ENCODE measurements at regions not wholly inside any gene's neighbourhood (a gene's known extent, or its start where the extent isn't known, plus 50 kb on each side); places are given as distances from the start of the nearest gene placed in this dataset.

- TF ChIP-seq ZNF488 (tag by site-specific recombination; IDR thresholded peaks at IDR 0.05) (no peak), TSHZ1 (tag by site-specific recombination; IDR thresholded peaks at IDR 0.05; ENCODE audit: borderline replicate concordance) (no peak), ZNF48 (tag by site-specific recombination; IDR thresholded peaks at IDR 0.05) (no peak), HIC1 (tag by site-specific recombination; IDR thresholded peaks at IDR 0.05) (no peak), ZNF560 (tag by site-specific recombination; IDR thresholded peaks at IDR 0.05; ENCODE audit: borderline replicate concordance) (no peak)
Observed at GRCh38 chr6:50958148-50958697, 139.6 kb downstream of the TFAP2B start (continued).

GRCh38 chr6:50959081-50959641, 140.5 kb downstream of the TFAP2B start:
- ChIA-PET CTCF (interaction anchor here (0.6 kb wide), 1 partner anchor 1089 kb away, joined by 3 read pairs; no protein-coding TSS in a partner anchor), POLR2A (no interaction called here)
- no peak overlapping the region for H3K27ac ChIP-seq (ENCODE audit: extremely low read depth, low read depth, low read length)

More at GRCh38 chr6:50959081-50959641, 140.5 kb downstream of the TFAP2B start:
- TF ChIP-seq ZNF473 (tag by site-specific recombination; IDR thresholded peaks at IDR 0.05) = no peak
- TF ChIP-seq ZNF514 (tag by site-specific recombination; IDR thresholded peaks at IDR 0.05) = no peak
- no peak for TF ChIP-seq ZBTB1 (tag by site-specific recombination; IDR thresholded peaks at IDR 0.05)
- TF ChIP-seq KLF1 (tag by site-specific recombination; IDR thresholded peaks at IDR 0.05) = no peak
- no peak for TF ChIP-seq ZNF280D (tag by site-specific recombination; IDR thresholded peaks at IDR 0.05)
- no peak for TF ChIP-seq ZNF513 (tag by site-specific recombination; IDR thresholded peaks at IDR 0.05)
- no peak for TF ChIP-seq SALL2 (tag by site-specific recombination; IDR thresholded peaks at IDR 0.05; ENCODE audit: borderline replicate concordance)
- TF ChIP-seq HIC1 (tag by site-specific recombination; IDR thresholded peaks at IDR 0.05) = no peak
- no peak for TF ChIP-seq ZNF175 (tag by site-specific recombination; IDR thresholded peaks at IDR 0.05)
- no peak for TF ChIP-seq ZNF658 (tag by site-specific recombination; IDR thresholded peaks at IDR 0.05)
- no peak for TF ChIP-seq GLI4 (tag by site-specific recombination; IDR thresholded peaks at IDR 0.05)
- H3K36me3 ChIP-seq (ENCODE audit: control insufficient read depth in 2 of 2, insufficient read depth in 1 of 2, low read length in 2 of 2) = no peaks in the 10 kb centered on the region
- no peak overlapping the region for H3K4me3 ChIP-seq (ENCODE audit: low read depth, low read length)
- no peaks in the 10 kb centered on the region for H3K9me3 ChIP-seq (ENCODE audit: control insufficient read depth, insufficient read depth, low read depth, low read length)
- no peaks in the 10 kb centered on the region for H3K4me1 ChIP-seq (ENCODE audit: control insufficient read depth, insufficient read depth, low read length)

All from HEK293 (cell line).